ENCODE measurements at regions not wholly inside any gene's neighbourhood (a gene's known extent, or its start where the extent isn't known, plus 50 kb on each side); places are given as distances from the start of the nearest gene placed in this dataset.

DNA sequence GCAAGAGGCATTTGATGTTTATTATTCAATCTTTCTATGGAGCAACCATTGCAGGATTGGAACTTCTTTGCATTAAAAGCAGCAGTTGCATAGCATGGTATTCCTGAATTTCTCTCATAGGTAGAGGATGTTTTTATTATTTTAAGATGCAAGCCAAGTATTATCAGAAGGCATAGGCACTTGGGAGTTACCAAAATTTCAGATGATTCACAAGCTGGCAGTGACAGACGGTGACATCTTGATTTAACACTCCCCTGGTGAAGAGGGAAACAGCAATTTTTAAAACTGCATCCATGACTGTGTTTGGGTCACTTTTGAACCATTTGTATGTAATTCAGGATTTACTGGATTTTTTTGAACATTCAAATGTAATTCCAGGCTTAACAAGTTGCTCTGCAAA is 654.3 kb downstream of the SLC4A3 start:
- TF ChIP-seq, protein P1, sequence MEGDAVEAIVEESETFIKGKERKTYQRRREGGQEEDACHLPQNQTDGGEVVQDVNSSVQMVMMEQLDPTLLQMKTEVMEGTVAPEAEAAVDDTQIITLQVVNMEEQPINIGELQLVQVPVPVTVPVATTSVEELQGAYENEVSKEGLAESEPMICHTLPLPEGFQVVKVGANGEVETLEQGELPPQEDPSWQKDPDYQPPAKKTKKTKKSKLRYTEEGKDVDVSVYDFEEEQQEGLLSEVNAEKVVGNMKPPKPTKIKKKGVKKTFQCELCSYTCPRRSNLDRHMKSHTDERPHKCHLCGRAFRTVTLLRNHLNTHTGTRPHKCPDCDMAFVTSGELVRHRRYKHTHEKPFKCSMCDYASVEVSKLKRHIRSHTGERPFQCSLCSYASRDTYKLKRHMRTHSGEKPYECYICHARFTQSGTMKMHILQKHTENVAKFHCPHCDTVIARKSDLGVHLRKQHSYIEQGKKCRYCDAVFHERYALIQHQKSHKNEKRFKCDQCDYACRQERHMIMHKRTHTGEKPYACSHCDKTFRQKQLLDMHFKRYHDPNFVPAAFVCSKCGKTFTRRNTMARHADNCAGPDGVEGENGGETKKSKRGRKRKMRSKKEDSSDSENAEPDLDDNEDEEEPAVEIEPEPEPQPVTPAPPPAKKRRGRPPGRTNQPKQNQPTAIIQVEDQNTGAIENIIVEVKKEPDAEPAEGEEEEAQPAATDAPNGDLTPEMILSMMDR (IDR thresholded peaks at IDR 0.05) = no peak
- no peak for TF ChIP-seq POLR2A (IDR thresholded peaks at IDR 0.05)
- TF ChIP-seq EP300 (IDR thresholded peaks at IDR 0.05) = no peak
